SIG-M5 treated with dmso at 0.1 percent for 504 hours (cell line): ENCODE measurements at regions not wholly inside any gene's neighbourhood (a gene's known extent, or its start where the extent isn't known, plus 50 kb on each side); places are given as distances from the start of the nearest gene placed in this dataset.
"Not testable (repeated sequence)": the region's sequence is repeated elsewhere in the genome, so short reads cannot be mapped to it uniquely, and the experiment has no call there.

Source experiments
- DNase-seq: peaks from one replicate; lab custom pipeline; 2025; ENCODE audit not compliant: unreplicated experiment; lab: John Stamatoyannopoulos, UW

- DNase-seq, result no peak
Observed at GRCh38 chr9:79054500-79054899, 517.3 kb upstream of the TLE4 start.

- no peak for DNase-seq
Observed at GRCh38 chr9:79056041-79056440, 515.7 kb upstream of the TLE4 start.

GRCh38 chr9:79057576-79057975 is 514.2 kb upstream of the TLE4 start:
- no peak for DNase-seq

DNA sequence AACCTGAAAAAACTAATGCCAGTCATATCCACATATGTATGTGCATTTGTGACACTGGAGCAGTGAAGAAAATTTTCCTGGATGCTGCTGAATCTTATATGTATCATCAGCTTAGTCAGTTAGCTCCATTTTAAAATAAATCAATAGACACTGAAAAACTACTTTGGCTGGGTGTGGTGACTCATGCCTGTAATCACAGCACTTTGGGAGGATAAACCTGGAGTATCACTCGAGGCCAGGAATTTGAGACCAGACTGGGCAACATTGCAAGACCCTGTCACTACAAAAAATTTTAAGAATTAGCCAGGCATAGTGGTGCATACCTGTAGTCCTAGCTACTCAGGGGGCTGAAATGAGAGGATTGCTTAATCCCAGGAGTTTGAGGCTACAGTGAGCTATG is 511.0 kb upstream of the TLE4 start:
- DNase-seq, result no peak

DNA sequence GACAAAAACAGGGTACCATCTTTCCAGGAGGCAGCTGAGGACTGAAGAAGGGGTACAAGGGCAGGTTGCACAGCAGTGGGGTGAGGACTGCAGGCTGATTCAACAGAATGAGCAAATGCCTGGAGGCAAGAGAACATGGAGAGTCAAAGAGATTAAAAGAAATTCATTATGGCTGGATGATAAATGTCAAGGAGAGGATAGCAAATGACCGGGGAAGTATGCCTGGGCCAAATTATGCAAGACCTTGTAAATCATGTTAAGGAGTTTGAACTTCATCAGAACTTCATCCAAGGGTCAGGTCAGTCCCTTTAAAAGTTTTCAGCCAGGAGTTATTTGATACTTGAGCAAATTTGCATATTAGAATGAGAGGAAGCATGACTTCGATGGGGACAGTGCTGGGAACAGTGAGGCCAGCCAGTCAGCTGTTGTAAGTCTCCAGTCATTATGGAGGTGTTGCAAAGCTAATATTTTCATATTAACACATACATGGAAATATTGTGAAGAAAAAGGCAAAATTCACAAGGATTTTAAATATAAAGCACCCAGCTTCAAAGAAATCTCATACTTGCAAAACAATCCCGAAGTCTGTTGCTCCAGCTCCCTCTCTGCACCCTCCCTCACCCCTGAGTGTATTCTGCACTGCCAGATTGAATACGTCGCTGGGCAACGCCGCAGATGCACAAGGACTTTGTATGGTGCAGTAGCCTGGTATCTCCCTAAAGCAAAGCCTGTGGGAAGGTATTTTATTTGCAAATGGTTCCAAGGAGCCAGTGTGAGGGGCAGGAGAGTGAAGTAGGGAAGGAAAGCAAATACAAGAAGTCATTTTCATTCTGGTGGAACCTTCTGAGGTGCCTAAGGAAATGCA is 509.8 kb upstream of the TLE4 start:
- no peak for DNase-seq

DNA sequence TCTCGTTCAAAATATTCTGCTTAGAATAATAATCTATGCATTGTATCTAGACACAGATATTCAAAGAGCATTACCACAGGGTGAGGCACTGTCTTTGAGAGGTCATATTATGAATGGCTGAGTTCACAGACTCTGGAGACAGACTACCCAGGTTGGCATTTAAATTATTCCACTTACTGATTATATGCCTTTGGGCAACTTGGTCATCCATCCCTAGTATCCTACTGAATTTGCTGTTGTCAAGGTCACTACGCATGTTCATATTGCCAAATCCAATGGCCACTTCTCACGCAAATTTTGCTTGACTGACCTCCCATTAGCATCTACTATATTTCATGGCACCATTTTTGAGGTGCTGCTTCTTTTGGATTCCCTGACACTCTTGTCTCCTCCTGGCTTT is 498.6 kb upstream of the TLE4 start:
- no peak for DNase-seq

DNA sequence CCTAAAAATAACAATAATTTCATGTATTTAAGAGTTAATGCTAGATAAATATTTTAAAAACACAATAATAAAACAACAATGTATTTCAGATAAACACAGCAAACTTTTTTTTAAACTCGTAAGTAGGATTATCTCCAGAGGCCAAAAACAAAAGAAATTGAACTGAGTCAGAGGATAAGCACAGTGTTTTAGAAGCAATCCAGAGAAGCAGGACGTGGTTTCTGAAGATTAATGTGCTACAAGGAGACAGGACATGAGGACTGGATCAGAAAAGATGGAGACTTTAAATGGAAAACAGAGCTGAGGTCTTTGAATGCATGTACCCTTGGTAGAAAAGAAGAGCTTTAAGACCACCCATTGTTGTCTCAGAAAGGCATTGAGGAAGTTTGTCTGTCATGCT is 491.2 kb upstream of the TLE4 start:
- DNase-seq, result no peak

GRCh38 chr9:79083621-79084020 is 488.1 kb upstream of the TLE4 start:
- DNase-seq, result no peak

DNA sequence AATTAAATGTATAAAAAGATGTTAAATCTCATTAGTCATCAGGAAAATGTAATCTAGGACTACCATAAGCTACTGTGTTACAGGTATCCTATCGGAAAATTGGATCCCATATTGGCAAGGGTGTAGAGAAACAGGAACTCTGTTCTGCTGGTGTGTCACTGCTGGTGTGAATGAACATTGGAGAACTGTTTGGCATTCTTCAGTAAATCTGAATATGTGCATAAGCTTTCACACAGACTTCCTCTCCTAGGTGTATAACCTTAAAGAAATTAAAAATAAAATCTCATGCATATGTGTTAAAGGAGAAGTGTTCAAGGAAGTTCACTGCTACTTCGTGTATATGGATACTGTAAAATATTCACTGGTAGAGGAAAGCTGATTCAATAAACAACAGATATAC is 484.6 kb upstream of the TLE4 start:
- DNase-seq, result no peak

- no peak for DNase-seq
Observed at GRCh38 chr9:79089054-79089560, 482.7 kb upstream of the TLE4 start.

GRCh38 chr9:79089851-79090250 is 481.9 kb upstream of the TLE4 start:
- DNase-seq, result not testable (repeated sequence)

DNA sequence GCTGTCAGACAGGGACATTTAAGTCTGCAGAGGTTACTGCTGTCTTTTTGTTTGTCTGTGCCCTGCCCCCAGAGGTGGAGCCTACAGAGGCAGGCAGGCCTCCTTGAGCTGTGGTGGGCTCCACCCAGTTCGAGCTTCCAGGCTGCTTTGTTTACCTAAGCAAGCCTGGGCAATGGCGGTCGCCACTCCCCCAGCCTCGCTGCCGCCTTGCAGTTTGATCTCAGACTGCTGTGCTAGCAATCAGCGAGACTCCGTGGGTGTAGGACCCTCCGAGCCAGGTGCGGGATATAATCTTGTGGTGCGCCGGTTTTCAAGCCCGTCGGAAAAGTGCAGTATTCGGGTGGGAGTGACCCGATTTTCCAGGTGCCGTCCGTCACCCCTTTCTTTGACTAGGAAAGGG is 468.5 kb upstream of the TLE4 start:
- DNase-seq, result not testable (repeated sequence)

DNA sequence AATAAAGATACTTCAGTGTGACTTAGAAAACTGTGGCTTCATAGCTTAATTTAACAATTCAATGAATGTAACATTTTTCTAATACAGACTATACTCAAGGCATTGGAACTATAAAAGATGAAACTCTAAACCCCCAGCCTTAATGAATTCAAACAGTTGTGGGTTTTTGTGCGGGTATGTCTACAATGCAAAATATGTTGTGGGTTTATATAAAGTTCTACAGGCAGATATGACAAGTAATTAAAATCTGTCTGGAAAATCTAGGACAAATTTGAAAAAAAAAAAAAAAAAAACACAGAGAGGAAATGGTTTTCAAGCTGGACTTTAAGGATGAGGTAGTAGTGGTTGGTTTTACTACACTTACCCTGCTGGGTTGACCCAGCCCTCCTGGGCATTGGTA is 467.5 kb upstream of the TLE4 start:
- DNase-seq, result no peak

DNA sequence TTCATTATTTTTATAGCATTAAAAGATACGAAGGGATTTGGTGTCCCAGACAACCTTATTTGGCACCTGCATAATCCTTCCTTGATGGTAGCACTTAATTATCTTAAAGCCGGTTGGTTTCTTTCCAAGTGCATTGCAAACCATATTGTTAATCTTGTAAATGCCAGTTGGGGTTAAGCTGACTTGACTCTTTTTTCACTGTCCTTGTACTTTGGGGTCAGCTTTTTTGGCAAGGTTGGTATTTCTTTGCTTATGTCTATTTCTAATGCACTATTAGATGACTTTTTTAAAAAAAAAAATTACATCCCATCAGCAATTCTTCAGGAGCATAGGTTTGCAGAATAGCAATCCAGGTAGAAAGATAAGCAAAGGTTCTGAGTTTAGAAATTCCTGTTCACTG is 466.8 kb upstream of the TLE4 start:
- no peak for DNase-seq

DNA sequence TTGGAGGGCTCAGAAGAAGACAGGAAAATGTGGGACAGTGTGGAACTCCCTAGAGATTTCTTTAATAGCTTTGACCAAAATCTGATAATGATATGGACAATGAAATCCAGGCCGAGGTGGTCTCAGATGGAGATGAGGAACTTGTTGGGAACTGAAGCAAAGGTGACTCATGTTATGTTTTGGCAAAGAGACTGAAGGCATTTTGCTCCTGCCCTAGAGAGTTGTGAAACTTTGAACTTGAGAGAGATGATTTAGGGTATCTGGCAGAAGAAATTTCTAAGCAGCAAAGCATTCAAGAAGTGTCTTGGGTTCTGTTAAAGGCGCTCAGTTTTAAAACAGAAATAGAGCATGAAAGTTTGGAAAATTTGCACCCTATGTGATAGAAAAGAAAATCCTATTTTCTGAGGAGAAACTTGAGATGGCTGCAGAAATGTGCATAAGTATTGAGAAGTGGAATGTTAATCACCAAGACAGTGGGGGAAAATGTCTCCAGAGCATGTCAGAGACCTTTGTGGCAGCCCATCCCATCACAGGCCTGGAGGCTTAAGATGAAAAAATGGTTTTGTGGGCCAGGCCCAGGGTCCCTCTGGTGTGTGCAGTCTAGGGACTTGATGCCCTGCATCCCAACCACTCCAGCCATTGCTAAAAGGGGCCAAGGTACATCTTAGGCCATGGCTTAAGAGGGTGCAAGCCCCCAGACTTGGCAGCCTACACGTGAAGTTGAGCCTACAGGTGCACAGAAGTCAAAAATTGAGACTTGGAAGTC is 463.7 kb upstream of the TLE4 start:
- DNase-seq, result no peak

DNA sequence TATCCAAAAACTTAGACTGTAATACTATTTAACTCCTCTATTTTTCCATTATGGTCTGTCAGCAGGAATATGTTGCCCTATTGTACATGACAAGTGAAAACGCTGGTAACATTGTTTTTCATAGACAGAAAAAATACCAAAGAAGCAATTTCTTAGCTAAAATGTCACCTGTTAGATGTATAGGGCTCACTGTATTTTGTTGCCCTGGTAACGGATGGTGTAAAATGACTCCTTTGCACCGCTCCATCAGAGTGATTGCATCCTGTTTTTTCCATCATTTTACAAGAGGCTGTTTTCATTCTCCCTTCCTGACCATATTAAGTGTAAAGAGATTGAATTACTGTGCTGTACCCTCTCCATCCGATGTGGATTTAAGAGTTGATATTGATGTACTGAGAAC is 460.1 kb upstream of the TLE4 start:
- DNase-seq, result no peak

DNA sequence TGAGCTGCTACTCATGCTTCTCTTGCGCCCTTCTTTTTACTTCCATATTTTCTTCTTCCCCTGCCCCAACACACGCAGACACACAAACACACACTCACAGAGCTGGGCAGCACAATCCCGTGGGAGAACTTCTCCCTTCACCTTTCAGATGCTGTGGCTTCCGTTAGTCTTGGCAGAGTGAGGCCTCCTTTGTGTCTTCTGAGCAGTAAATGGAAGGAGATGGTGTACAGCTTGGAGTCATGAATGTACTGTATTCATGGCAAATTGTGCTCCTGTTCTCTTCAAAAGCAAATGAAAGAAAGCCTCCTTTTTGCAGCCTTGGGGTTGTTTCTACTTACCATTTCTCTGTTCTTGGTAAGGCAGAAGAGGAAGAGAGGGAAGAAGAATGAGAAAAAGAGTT is 456.6 kb upstream of the TLE4 start:
- DNase-seq, result no peak

GRCh38 chr9:79116041-79116440 is 455.7 kb upstream of the TLE4 start:
- no peak for DNase-seq

- DNase-seq, result no peak
Observed at GRCh38 chr9:79116709-79117108, 455.1 kb upstream of the TLE4 start.

DNA sequence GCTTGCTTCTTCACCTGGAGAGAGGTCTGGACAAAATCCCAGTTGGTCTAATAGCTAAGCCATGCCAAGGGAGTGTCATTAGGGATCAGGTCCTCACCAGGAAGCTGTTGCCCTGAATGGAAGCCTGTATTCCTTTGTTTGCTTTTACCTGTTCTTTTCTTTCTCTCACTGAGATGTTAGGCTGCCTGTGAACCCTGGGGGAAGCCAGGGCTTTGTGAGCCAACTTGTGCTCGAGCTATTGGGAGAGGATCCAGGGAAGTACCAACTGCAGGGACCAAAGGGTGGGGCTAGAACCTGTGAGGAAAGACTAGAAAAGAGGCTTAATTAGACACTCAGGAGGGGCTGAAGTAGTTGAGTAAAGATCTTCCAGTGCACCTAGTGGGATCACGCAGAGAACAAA is 451.2 kb upstream of the TLE4 start:
- DNase-seq, result no peak

DNA sequence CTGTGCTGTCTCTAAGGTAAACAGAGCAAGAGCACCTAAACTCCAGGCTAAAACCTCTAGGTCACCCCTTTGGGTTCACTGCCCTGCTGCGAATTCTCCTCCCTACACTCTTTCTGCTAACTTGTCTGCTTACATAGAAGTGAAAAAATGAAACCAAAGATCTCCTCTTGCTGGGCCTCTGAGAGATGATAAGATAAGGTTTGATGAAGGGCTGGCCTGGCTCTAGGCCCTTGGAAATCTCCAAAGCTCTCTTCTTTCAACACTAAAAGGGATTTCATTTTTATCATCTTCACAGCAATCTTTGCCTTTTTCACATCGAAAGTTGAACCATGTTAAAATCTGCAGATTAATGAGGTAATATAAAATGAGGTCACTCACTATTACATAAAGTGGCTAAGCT is 450.8 kb upstream of the TLE4 start:
- DNase-seq, result no peak

DNA sequence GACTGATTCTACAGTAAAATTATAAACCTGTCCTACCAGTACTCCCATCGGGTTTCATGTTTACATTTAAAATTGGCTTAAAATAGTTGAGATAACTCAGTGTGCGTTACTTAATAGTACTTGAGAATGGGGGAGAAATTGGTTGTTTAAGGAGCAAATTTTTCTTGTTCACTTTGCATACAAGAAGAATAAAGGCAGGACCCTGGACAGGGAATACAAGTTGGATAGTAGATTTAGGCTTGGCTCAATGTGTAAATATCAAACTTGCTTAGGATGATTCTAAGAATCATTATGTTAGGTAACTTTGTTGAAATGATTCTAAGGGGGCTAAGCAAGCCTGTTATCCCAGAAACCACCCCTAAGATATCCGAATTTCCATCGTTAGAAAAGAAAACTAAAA is 448.4 kb upstream of the TLE4 start:
- no peak for DNase-seq
